SK-N-SH (cell line): ENCODE measurements at regions not wholly inside any gene's neighbourhood (a gene's known extent, or its start where the extent isn't known, plus 50 kb on each side); places are given as distances from the start of the nearest gene placed in this dataset.

ENCODE experiments used
- CHD2 ChIP-seq: fragments of 150-350 bp; IDR thresholded peaks from 2 replicates; pipeline ENCODE4 v1.6.1; 2018; ENCODE audit warnings: low read length; ENCODE audit not compliant: partially characterized antibody
- CTCF ChIP-seq: fragments of 200-600 bp; sonication (generic); IDR thresholded peaks from 2 replicates; pipeline ENCODE4 v1.6.1; 2017; ENCODE audit warnings: antibody characterized with exemption, mild to moderate bottlenecking, moderate library complexity
- ELF1 ChIP-seq: IDR thresholded peaks from 2 replicates; pipeline ENCODE4 v1.4.0; 2012
- EP300 ChIP-seq, 2 experiments: IDR thresholded peaks; 2 replicates each; pipeline versions ENCODE4 v1.4.0 to v1.6.1; 2012; ENCODE audit warnings: borderline replicate concordance in 1 of 2, low read depth in 1 of 2, low read length in 1 of 2
- EZH2phosphoT487 ChIP-seq: fragments of 200-600 bp; sonication (generic); IDR thresholded peaks from 2 replicates; pipeline ENCODE4 v1.6.1; 2017; ENCODE audit warnings: low read depth, mixed run types, mild to moderate bottlenecking, antibody characterized with exemption, moderate library complexity, borderline replicate concordance
- GABPA ChIP-seq: IDR thresholded peaks from 2 replicates; pipeline ENCODE4 v1.4.0; 2012; ENCODE audit warnings: low read depth, mild to moderate bottlenecking
- GATA2 ChIP-seq: sonication (generic); formaldehyde crosslinking; IDR thresholded peaks from 2 replicates; pipeline ENCODE4 v1.5.0; 2020; ENCODE audit warnings: mild to moderate bottlenecking, missing genetic modification reagents
- MAX ChIP-seq: IDR thresholded peaks from 2 replicates; pipeline ENCODE4 v1.4.0; 2012; ENCODE audit warnings: low read depth
- MXI1 ChIP-seq: IDR thresholded peaks from 2 replicates; pipeline ENCODE4 v1.6.1; 2012; ENCODE audit warnings: mild to moderate bottlenecking, low read depth, low read length, improper control_type of control experiment
- PBX3 ChIP-seq: IDR thresholded peaks from 2 replicates; pipeline ENCODE4; 2012
- POLR2AphosphoS5 ChIP-seq: IDR thresholded peaks from 2 replicates; pipeline ENCODE4 v1.6.1; 2012; ENCODE audit warnings: low read depth, low read length
- RCOR1 ChIP-seq: fragments of 150-350 bp; IDR thresholded peaks from 2 replicates; pipeline ENCODE4 v1.6.1; 2017; ENCODE audit warnings: antibody characterized with exemption, low read length
- RFX5 ChIP-seq: IDR thresholded peaks from 2 replicates; pipeline ENCODE4 v1.6.1; 2012; ENCODE audit warnings: mild to moderate bottlenecking, improper control_type of control experiment, low read length
- TAF1 ChIP-seq: IDR thresholded peaks from 2 replicates; pipeline ENCODE4 v1.6.1; 2012; ENCODE audit warnings: low read depth, mild to moderate bottlenecking, low read length, moderate library complexity, borderline replicate concordance
- TCF12 ChIP-seq: IDR thresholded peaks from 2 replicates; pipeline ENCODE4 v1.4.0; 2012
- ZBTB33 ChIP-seq: IDR thresholded peaks from 2 replicates; pipeline ENCODE4 v1.4.0; 2012; ENCODE audit warnings: low read depth, borderline replicate concordance
- TF ChIP-seq, protein P1 (sequence below): fragments of 150-350 bp; IDR thresholded peaks from 2 replicates; pipeline ENCODE4 v1.6.1; 2017; ENCODE audit warnings: antibody characterized with exemption, low read length, low read depth, borderline replicate concordance
- TF ChIP-seq, protein P2 (sequence below): IDR thresholded peaks from 2 replicates; pipeline ENCODE4 v1.4.0; 2012; ENCODE audit warnings: low read depth, borderline replicate concordance

GRCh38 chrX:45621376-45622041 is 420.8 kb upstream of the DIPK2B start (continued):
- TF ChIP-seq MXI1 (no peak), POLR2AphosphoS5 (peak; percentile 69), RCOR1 (no peak), PBX3 (peak; percentile 52; the same call in 1 of the 2 replicates), MAX (no peak; the same call in 1 of the 2 replicates), GATA2 (CRISPR knock-in tag) (no peak), ZBTB33 (no peak), CTCF (no peak), TCF12 (peak; percentile 75), EP300 (IDR thresholded peaks at IDR 0.05; ENCODE audit: borderline replicate concordance in 1 of 2, low read depth in 1 of 2, low read length in 1 of 2) (peak in 1 of 2 experiments; percentile 84; a peak in 2 of 4 replicates), RFX5 (no peak), EZH2phosphoT487 (no peak), TAF1 (no peak), ELF1 (no peak), GABPA (no peak), CHD2 (no peak)
- TF ChIP-seq, protein P1, sequence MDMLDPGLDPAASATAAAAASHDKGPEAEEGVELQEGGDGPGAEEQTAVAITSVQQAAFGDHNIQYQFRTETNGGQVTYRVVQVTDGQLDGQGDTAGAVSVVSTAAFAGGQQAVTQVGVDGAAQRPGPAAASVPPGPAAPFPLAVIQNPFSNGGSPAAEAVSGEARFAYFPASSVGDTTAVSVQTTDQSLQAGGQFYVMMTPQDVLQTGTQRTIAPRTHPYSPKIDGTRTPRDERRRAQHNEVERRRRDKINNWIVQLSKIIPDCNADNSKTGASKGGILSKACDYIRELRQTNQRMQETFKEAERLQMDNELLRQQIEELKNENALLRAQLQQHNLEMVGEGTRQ = no peak
- TF ChIP-seq, protein P2, sequence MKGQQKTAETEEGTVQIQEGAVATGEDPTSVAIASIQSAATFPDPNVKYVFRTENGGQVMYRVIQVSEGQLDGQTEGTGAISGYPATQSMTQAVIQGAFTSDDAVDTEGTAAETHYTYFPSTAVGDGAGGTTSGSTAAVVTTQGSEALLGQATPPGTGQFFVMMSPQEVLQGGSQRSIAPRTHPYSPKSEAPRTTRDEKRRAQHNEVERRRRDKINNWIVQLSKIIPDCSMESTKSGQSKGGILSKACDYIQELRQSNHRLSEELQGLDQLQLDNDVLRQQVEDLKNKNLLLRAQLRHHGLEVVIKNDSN = no peak; the same call in 1 of the 2 replicates
